ENCODE measurements at regions not wholly inside any gene's neighbourhood (a gene's known extent, or its start where the extent isn't known, plus 50 kb on each side); places are given as distances from the start of the nearest gene placed in this dataset.
A peak's percentile ranks its signal among the peaks of the same experiment; 100 is the strongest.

- TF ChIP-seq CTCF (IDR thresholded peaks at IDR 0.05; ENCODE audit: low read depth, low read length) = no peak
- Histone ChIP-seq H3K36me3 (no peaks in the 10 kb centered on the region), H3K4me3 (no peak overlapping the region), H3K9me3 (ENCODE audit: low read depth) (no peaks in the 10 kb centered on the region), H3K27ac (no peak overlapping the region), H3K4me1 (ENCODE audit: low read depth) (peaks cover 9% of the 10 kb centered on the region), H3K27me3 (no peaks in the 10 kb centered on the region)
- no peak for DNase-seq (ENCODE audit: low read depth in 1 of 2, low spot score in 1 of 2)
These were observed 318.3 kb upstream of the ZMIZ1 start for GRCh38 chr10:78750418-78750817.

GRCh38 chr10:78751716-78752115 is 317.1 kb upstream of the ZMIZ1 start:
- no peak for TF ChIP-seq CTCF (IDR thresholded peaks at IDR 0.05; ENCODE audit: low read depth, low read length)
- H3K4me1 ChIP-seq (ENCODE audit: low read depth) = peaks cover under 1% of the 10 kb centered on the region
- DNase-seq (ENCODE audit: low read depth in 1 of 2, low spot score in 1 of 2) = no peak
- H3K27me3 ChIP-seq = no peaks in the 10 kb centered on the region
- H3K9me3 ChIP-seq (ENCODE audit: low read depth) = no peaks in the 10 kb centered on the region
- no peak overlapping the region for H3K4me3 ChIP-seq
- H3K36me3 ChIP-seq = no peaks in the 10 kb centered on the region
- no peak overlapping the region for H3K27ac ChIP-seq

- Histone ChIP-seq H3K4me1 (ENCODE audit: low read depth) (no peaks in the 10 kb centered on the region), H3K27ac (no peak overlapping the region), H3K4me3 (no peak overlapping the region), H3K9me3 (ENCODE audit: low read depth) (no peaks in the 10 kb centered on the region), H3K36me3 (no peaks in the 10 kb centered on the region), H3K27me3 (no peaks in the 10 kb centered on the region)
- no peak for DNase-seq (ENCODE audit: low read depth in 1 of 2, low spot score in 1 of 2)
- no peak for TF ChIP-seq CTCF (IDR thresholded peaks at IDR 0.05; ENCODE audit: low read depth, low read length)
These were observed 316.5 kb upstream of the ZMIZ1 start for GRCh38 chr10:78752221-78752620.

GRCh38 chr10:78752708-78753107 is 316.1 kb upstream of the ZMIZ1 start:
- Histone ChIP-seq H3K4me3 (no peak overlapping the region), H3K27ac (no peak overlapping the region), H3K36me3 (no peaks in the 10 kb centered on the region), H3K9me3 (ENCODE audit: low read depth) (no peaks in the 10 kb centered on the region), H3K4me1 (ENCODE audit: low read depth) (no peaks in the 10 kb centered on the region), H3K27me3 (no peaks in the 10 kb centered on the region)
- DNase-seq (ENCODE audit: low read depth in 1 of 2, low spot score in 1 of 2) = no peak
- no peak for TF ChIP-seq CTCF (IDR thresholded peaks at IDR 0.05; ENCODE audit: low read depth, low read length)

- peak in 1 of 2 donors; percentile 95 for DNase-seq (ENCODE audit: low read depth in 1 of 2, low spot score in 1 of 2)
- H3K4me1 ChIP-seq (ENCODE audit: low read depth) = no peaks in the 10 kb centered on the region
- no peak overlapping the region for H3K27ac ChIP-seq
These were observed 314.3 kb upstream of the ZMIZ1 start for GRCh38 chr10:78754269-78755062.

More at GRCh38 chr10:78754269-78755062, 314.3 kb upstream of the ZMIZ1 start:
- H3K36me3 ChIP-seq = no peaks in the 10 kb centered on the region
- H3K27me3 ChIP-seq = no peaks in the 10 kb centered on the region
- H3K9me3 ChIP-seq (ENCODE audit: low read depth) = no peaks in the 10 kb centered on the region
- no peak overlapping the region for H3K4me3 ChIP-seq
- no peak for TF ChIP-seq CTCF (IDR thresholded peaks at IDR 0.05; ENCODE audit: low read depth, low read length)

Data from cardiac muscle cell (in vitro differentiated cells and primary cell).